WTC11 (cell line): ENCODE measurements at regions not wholly inside any gene's neighbourhood (a gene's known extent, or its start where the extent isn't known, plus 50 kb on each side); places are given as distances from the start of the nearest gene placed in this dataset.

ENCODE experiments used
- ATAC-seq: fragments of 200-7000 bp; cut with Tn5 transposase; 2 replicates; pipeline ENCODE4 v1.10.0; 2021; ENCODE audit warnings: mild to moderate bottlenecking, moderate library complexity
- CTCF ChIA-PET: fragments of 300-600 bp; sonication (Branson Sonifier 250); formaldehyde crosslinking; loops from one replicate; lab custom pipeline; 2021; ENCODE audit warnings: antibody characterized with exemption; lab: Charles Lee
- POLR2A ChIA-PET: fragments of 350-600 bp; sonication (Branson Sonifier 250); formaldehyde crosslinking; loops from one replicate; lab custom pipeline; 2021; ENCODE audit warnings: antibody characterized with exemption; lab: Charles Lee
- DNase-seq: peaks from one replicate; pipeline ENCODE4 v3.0.0; 2021; ENCODE audit warnings: low spot score
- H3K27ac Mint-ChIP-seq: 2 replicates; pipeline ENCODE4 v1.8.0; 2021; ENCODE audit warnings: mixed read lengths
- H3K27me3 Mint-ChIP-seq: 2 replicates; pipeline ENCODE4 v1.8.0; 2021; ENCODE audit warnings: low read depth, mild to moderate bottlenecking, moderate library complexity, mixed read lengths
- H3K36me3 Mint-ChIP-seq: 2 replicates; pipeline ENCODE4 v1.8.0; 2021; ENCODE audit warnings: mixed read lengths
- H3K4me1 Mint-ChIP-seq: 2 replicates; pipeline ENCODE4 v1.8.0; 2022; ENCODE audit warnings: mixed read lengths
- H3K4me3 Mint-ChIP-seq: 2 replicates; pipeline ENCODE4 v1.8.0; 2021; ENCODE audit warnings: mild to moderate bottlenecking, moderate library complexity, mixed read lengths
- H3K9me3 Mint-ChIP-seq: 2 replicates; pipeline ENCODE4 v1.8.0; 2021; ENCODE audit warnings: mixed read lengths
- ATF1 ChIP-seq: sonication (generic); formaldehyde crosslinking; IDR thresholded peaks from 2 replicates; pipeline ENCODE4 v1.8.1; 2023; ENCODE audit warnings: mild to moderate bottlenecking, moderate library complexity, missing genetic modification reagents
- ATF6 ChIP-seq: sonication (generic); formaldehyde crosslinking; IDR thresholded peaks from 2 replicates; pipeline ENCODE4 v1.8.1; 2023; ENCODE audit warnings: mild to moderate bottlenecking, missing genetic modification reagents
- E2F1 ChIP-seq: sonication (generic); formaldehyde crosslinking; IDR thresholded peaks from 2 replicates; pipeline ENCODE4 v1.8.0; 2022; ENCODE audit warnings: mild to moderate bottlenecking, missing genetic modification reagents
- E2F4 ChIP-seq: sonication (generic); formaldehyde crosslinking; IDR thresholded peaks from 2 replicates; pipeline ENCODE4 v1.8.1; 2022; ENCODE audit warnings: low read depth, mild to moderate bottlenecking, moderate library complexity, missing genetic modification reagents, borderline replicate concordance
- E2F5 ChIP-seq: sonication (generic); formaldehyde crosslinking; IDR thresholded peaks from 2 replicates; pipeline ENCODE4 v1.8.1; 2022; ENCODE audit warnings: mild to moderate bottlenecking, moderate library complexity, missing genetic modification reagents
- ELF4 ChIP-seq: sonication (generic); formaldehyde crosslinking; IDR thresholded peaks from 2 replicates; pipeline ENCODE4 v1.8.1; 2022; ENCODE audit warnings: low read depth, mild to moderate bottlenecking, moderate library complexity, missing genetic modification reagents
- FOXJ3 ChIP-seq: sonication (generic); formaldehyde crosslinking; IDR thresholded peaks from 2 replicates; pipeline ENCODE4 v1.9.0; 2021; ENCODE audit warnings: missing genetic modification reagents, mild to moderate bottlenecking, borderline replicate concordance
- FOXP1 ChIP-seq: sonication (generic); formaldehyde crosslinking; IDR thresholded peaks from 2 replicates; pipeline ENCODE4 v1.8.0; 2022; ENCODE audit warnings: missing genetic modification reagents, mild to moderate bottlenecking, moderate library complexity, borderline replicate concordance
- JAZF1 ChIP-seq: fragments of 250-450 bp; sonication (Bioruptor Pico); IDR thresholded peaks from 2 replicates; pipeline ENCODE4 v1.9.0; 2021; ENCODE audit warnings: moderate library complexity, mild to moderate bottlenecking, inconsistent platforms
- NFE2L1 ChIP-seq: sonication (generic); formaldehyde crosslinking; IDR thresholded peaks from 2 replicates; pipeline ENCODE4 v1.8.1; 2023; ENCODE audit warnings: missing genetic modification reagents
- NR1H2 ChIP-seq: sonication (generic); formaldehyde crosslinking; IDR thresholded peaks from 2 replicates; pipeline ENCODE4 v1.9.0; 2021; ENCODE audit warnings: mild to moderate bottlenecking, moderate library complexity, missing genetic modification reagents
- SMAD4 ChIP-seq: sonication (generic); formaldehyde crosslinking; IDR thresholded peaks from 2 replicates; pipeline ENCODE4 v1.8.0; 2022; ENCODE audit warnings: mild to moderate bottlenecking, missing genetic modification reagents
- TEAD1 ChIP-seq: sonication (generic); formaldehyde crosslinking; IDR thresholded peaks from 2 replicates; pipeline ENCODE4 v1.8.0; 2022; ENCODE audit warnings: mild to moderate bottlenecking, missing genetic modification reagents
- TEAD4 ChIP-seq: sonication (generic); formaldehyde crosslinking; IDR thresholded peaks from 2 replicates; pipeline ENCODE4 v1.8.0; 2022; ENCODE audit warnings: mild to moderate bottlenecking, missing genetic modification reagents
- USF1 ChIP-seq: sonication (generic); formaldehyde crosslinking; IDR thresholded peaks from 2 replicates; pipeline ENCODE4 v1.8.0; 2022; ENCODE audit warnings: mild to moderate bottlenecking, missing genetic modification reagents
- USF2 ChIP-seq: sonication (generic); formaldehyde crosslinking; IDR thresholded peaks from 2 replicates; pipeline ENCODE4 v1.8.1; 2023; ENCODE audit warnings: mild to moderate bottlenecking, missing genetic modification reagents, moderate library complexity
- ZBTB21 ChIP-seq: sonication (generic); formaldehyde crosslinking; IDR thresholded peaks from 2 replicates; pipeline ENCODE4 v1.8.1; 2023; ENCODE audit warnings: mild to moderate bottlenecking, missing genetic modification reagents, borderline replicate concordance
- ZNF121 ChIP-seq: sonication (generic); formaldehyde crosslinking; IDR thresholded peaks from 2 replicates; pipeline ENCODE4 v1.8.0; 2023; ENCODE audit warnings: missing genetic modification reagents
- ZNF138 ChIP-seq: sonication (generic); formaldehyde crosslinking; conservative IDR thresholded peaks from 2 replicates; pipeline ENCODE4 v1.8.1; 2022; ENCODE audit warnings: mild to moderate bottlenecking, moderate library complexity, missing genetic modification reagents
- ZNF281 ChIP-seq: sonication (generic); formaldehyde crosslinking; IDR thresholded peaks from 2 replicates; pipeline ENCODE4 v1.8.0; 2023; ENCODE audit warnings: mild to moderate bottlenecking, missing genetic modification reagents
- ZNF423 ChIP-seq: fragments of 250-450 bp; sonication (Bioruptor Pico); IDR thresholded peaks from 2 replicates; pipeline ENCODE4 v2.1.2; 2022; ENCODE audit warnings: mild to moderate bottlenecking, moderate library complexity

GRCh38 chr6:105983763-105984162, 102.4 kb upstream of the PRDM1 start:
- ChIA-PET POLR2A (no interaction called here), CTCF (no interaction called here)
- ATAC-seq, result no peak

GRCh38 chr6:105982761-105983540, 103.2 kb upstream of the PRDM1 start:
- DNase-seq (no peak), ATAC-seq (no peak)
- ChIA-PET POLR2A (no interaction called here), CTCF (interaction anchor here (2.1 kb wide), 1 partner anchor 9 kb away, joined by 16 read pairs; no protein-coding TSS in a partner anchor)
- H3K27ac Mint-ChIP-seq, result no peak overlapping the region
- no peak overlapping the region for H3K4me3 Mint-ChIP-seq
- H3K4me1 Mint-ChIP-seq, result peaks cover 23% of the 10 kb centered on the region
- peaks cover 4% of the 10 kb centered on the region; the same call in 1 of the 2 replicates for H3K36me3 Mint-ChIP-seq
- no peaks in the 10 kb centered on the region for H3K9me3 Mint-ChIP-seq
- TF ChIP-seq E2F1 (CRISPR knock-in tag), result no peak
- TF ChIP-seq ZNF281 (CRISPR knock-in tag), result no peak
- no peak for TF ChIP-seq NR1H2
- TF ChIP-seq TEAD4, result no peak
- TF ChIP-seq NFE2L1, result no peak
- no peak for TF ChIP-seq FOXP1 (CRISPR knock-in tag)
- TF ChIP-seq ATF6 (CRISPR knock-in tag), result no peak
- TF ChIP-seq ELF4, result no peak
- TF ChIP-seq JAZF1 (CRISPR knock-in tag), result no peak
- no peak for TF ChIP-seq USF2 (CRISPR knock-in tag)
- no peak for TF ChIP-seq ZNF138 (CRISPR knock-in tag)
- no peak for TF ChIP-seq USF1 (CRISPR knock-in tag)
- no peak for TF ChIP-seq FOXJ3
- TF ChIP-seq ZNF423 (CRISPR knock-in tag), result no peak
- TF ChIP-seq E2F4 (CRISPR knock-in tag), result no peak
- TF ChIP-seq ZBTB21 (CRISPR knock-in tag), result no peak
- TF ChIP-seq E2F5, result no peak
- TF ChIP-seq ATF1 (CRISPR knock-in tag), result no peak
- no peak for TF ChIP-seq TEAD1 (CRISPR knock-in tag)
- H3K27me3 Mint-ChIP-seq, result peaks cover 90% of the 10 kb centered on the region

More at GRCh38 chr6:105983763-105984162, 102.4 kb upstream of the PRDM1 start:
- peaks cover 98% of the 10 kb centered on the region for H3K27me3 Mint-ChIP-seq
- peaks cover 23% of the 10 kb centered on the region for H3K4me1 Mint-ChIP-seq
- no peak overlapping the region for H3K27ac Mint-ChIP-seq
- no peaks in the 10 kb centered on the region for H3K9me3 Mint-ChIP-seq
- TF ChIP-seq SMAD4 (CRISPR knock-in tag), result no peak
- no peak for TF ChIP-seq ZNF121 (CRISPR knock-in tag)
- DNase-seq, result no peak
- peaks cover 4% of the 10 kb centered on the region; the same call in 1 of the 2 replicates for H3K36me3 Mint-ChIP-seq
- no peak overlapping the region for H3K4me3 Mint-ChIP-seq
